NCI-H345 treated with DMSO at 0.1 percent for 48 hours (cell line): ENCODE measurements at regions not wholly inside any gene's neighbourhood (a gene's known extent, or its start where the extent isn't known, plus 50 kb on each side); places are given as distances from the start of the nearest gene placed in this dataset.

ENCODE experiments used
- DNase-seq: peaks from one replicate; lab custom pipeline; 2025; ENCODE audit not compliant: unreplicated experiment; lab: John Stamatoyannopoulos, UW

DNA sequence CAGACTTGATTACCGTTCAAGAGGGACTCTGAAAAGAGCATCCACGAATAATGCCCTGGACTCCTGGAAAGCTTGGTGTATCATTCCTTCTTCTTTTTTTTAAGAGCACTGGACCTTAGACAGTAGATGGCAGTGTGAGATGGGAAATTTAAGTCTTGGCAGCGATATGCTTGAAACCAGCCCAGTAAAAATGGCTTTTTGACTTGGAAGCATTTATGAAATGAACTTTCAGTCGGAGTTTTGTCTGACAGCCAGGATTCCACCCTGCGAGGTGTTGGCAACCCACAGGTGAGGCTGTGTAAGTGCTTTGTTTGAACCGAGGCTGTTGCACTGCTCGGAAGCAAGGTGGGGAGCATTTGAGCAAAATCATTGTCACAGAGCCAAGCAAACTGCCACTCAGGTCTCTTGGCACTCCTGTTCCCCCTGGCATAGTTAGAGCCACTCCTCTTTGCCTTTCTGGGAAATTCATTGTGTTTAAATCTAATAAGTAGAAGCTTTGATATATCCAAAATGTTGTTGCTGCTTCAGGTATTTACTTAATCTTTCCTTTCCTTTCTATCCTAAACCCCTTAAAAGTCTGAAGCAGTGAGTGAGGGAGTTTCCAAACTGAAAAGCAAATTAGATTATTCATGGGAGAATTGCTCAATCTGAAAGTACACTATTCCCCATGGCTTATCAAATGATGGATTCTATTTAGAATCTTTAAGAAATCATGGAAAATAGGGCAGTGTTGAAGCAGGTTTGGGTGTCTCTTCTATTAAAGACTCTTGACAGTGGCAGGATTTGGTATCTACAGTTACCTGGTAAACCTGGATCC, 272.8 kb upstream of the SLC35B3 start:
- no peak for DNase-seq

DNA sequence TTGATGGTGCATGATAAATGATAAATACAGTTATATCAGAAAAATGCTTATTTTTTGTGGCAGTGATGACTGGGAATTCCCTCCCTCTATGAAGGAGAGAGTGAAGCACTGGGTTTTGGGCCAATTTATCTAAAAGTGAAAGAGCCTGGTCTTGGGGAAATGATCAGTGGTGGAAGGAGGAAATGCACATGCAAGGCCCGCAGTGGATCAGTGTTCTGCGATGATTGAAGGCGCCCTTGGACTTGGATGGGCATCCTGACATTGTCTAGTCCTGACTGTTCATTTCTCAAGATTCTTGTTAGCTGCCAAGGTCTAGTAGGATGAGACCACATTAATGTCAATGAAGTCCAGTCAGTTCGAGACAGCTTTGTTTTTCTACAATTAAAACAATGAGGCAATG, 272.0 kb upstream of the SLC35B3 start:
- DNase-seq, result no peak

DNA sequence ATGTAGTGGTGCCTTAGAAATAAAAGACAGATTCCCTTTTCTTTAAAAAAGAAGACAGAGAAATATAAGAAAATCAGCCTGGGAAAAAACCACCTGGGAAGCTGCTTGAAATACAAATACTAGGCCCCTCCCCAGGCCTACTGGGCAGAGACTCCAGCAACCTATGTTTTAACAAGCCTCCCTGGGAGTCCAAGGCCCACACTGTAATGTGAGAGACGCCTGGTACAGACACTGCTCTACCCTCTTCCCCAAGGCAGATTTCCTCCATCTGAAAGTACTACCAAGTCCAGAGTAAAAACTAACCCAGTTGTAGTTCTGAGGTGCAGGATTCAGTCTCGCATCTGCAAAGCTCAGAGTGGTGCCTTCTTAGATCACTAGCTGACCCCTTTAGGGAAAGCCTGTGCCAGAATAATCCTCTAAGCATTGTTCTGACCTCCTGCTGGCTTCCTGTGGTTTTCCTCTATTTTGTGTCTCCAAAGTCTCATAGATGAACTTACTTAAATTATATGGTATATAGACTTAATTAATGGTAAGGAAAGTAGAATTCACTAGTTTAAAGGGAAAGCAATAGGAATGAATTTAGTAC, 270.2 kb upstream of the SLC35B3 start:
- no peak for DNase-seq

DNA sequence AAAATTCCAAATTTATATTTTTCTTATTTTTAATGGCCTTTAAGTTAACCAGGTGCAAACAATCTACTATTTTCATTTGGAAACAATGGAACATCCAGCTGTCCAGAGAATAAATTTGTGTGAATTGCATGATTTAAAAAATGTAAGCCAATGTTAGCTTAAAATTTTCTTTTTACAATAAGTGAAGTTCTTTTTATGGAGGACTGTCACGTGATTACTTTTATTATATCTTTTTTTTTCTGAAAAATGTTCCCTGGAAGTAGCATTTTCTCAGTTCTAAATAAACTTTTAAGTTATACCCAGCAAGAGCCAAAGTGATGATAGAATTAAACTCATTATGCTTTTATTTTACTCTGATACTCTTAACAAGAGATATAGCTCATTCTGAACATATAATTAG, 267.7 kb upstream of the SLC35B3 start:
- DNase-seq, result no peak

DNA sequence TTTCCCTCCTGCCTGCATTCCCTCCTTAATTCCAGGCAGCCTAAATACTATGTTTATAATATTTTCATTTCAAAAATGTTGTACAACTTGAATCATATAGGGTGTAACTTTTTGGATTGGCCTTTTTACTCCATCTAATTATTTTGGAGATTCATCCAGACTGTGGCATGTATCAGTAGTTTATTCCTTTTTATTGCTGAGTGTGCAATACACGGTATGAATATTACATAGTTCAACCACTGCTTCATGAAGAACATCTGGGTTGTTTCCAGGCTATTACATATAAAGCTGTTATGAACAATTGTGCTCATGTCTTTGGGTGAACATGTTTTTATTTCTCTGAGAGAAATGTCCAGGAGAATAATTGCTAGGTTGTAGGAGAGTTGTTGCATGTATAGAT, 253.5 kb upstream of the SLC35B3 start:
- no peak for DNase-seq

DNA sequence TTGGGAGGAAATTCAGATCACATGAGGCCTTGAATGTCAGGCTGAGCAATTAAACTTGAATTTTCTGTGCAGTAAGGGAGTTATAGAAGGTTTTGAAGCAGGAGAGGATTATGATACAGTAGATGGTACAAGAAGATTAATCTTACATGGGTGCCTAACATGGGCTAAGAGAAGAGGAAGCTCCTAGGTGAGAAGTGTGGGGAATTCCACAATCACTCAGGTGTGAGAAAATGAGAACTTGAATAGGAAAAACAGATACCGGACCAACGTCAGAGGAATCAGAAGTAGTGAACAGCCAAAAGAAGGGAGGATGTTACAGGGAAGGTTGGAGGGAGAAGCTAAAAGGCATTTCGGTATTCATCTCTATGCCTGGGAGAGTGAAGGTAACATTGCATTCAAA, 250.7 kb upstream of the SLC35B3 start:
- no peak for DNase-seq

DNA sequence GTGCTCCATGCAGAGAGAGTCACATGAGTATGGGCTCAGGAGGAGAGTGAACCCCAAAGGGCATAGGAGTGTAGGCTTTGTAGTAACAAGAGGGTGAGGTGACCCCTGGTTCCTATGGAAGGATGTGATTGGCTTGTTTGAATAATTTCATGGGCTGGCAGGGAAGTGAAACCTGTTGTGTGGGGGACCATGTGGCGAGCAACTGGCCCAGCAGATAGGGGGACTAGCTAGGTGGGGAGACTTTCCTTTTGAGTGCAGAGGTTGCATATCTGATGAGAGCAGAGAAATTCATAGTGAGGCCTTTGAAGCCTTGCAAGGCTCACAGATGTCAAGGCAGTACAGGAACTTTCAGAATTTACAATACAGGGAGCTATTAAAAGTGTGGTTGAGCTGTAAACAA, 247.9 kb upstream of the SLC35B3 start:
- DNase-seq, result no peak

DNA sequence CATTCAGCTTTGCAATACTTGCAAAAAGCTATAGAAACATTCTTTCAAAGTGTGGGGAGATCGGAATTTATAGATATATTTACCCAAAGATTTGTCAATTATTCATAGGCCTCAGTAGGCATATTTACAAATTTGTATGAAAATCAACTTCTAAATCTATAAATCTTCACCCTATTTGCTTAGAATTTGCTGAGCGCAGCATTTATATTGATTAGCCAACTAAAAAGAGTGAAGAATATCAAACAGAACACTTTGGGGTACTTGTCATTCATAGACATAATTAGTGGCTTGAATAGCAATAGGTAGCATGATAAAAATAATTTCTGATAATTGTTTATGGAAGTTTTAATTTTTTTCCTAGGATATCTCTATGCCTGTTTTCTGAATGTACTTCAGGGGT, 244.5 kb upstream of the SLC35B3 start:
- no peak for DNase-seq

DNA sequence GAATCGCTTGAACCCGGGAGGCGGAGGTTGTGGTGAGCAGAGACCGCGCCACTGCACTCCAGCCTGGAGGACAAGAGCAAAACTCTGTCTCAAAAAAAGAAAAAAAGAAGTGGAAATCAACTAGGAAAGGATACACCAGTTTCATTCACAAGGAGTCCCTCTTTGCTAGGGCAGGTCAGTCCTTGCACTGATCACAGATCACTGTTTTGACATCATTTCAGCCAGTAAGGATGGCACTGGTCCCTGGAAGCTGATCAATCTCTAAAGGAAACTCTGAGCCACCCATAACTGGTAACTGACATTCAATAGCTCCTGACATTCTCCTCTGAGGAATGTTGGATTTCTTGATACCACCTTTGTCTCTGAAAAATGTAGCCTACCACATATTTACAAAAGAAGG, 243.1 kb upstream of the SLC35B3 start:
- no peak for DNase-seq

DNA sequence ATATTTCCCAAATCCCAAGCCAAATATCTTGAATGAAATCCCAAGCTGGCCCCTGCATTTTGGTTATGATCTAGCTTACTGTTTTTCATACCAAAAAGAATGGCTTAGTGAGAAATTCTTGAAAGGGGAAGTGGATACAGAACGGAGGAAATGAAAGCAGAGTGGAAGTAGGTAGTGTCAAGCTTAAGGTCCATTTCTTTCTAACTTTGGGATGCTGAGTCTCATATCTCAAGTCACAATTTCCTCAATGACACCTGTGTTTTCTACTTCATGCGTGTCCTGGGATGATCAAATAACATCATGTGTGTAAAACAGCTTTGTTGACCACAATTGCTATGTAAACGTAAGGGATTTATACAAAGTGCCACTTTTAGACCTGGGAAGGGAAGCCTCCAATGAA, 238.8 kb upstream of the SLC35B3 start:
- DNase-seq, result no peak

DNA sequence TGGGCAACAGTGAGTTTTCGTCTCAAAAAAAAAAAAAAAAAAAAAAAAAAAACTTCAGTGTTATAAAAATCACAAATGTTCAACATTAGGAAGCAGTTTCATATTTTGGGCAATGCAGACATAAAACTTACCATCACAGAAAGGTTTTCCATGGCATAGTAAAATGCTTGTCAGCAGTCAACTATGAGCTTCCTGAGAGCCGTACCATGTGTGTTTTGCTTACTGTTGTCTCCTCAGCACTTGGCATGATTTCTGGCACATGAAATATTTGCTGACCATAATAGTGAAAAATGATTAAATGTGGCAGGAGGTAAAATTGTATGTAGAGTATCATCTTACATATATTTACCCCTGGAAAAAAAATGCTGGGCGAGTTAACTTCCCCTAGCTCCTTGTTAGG, 237.5 kb upstream of the SLC35B3 start:
- DNase-seq, result no peak

DNA sequence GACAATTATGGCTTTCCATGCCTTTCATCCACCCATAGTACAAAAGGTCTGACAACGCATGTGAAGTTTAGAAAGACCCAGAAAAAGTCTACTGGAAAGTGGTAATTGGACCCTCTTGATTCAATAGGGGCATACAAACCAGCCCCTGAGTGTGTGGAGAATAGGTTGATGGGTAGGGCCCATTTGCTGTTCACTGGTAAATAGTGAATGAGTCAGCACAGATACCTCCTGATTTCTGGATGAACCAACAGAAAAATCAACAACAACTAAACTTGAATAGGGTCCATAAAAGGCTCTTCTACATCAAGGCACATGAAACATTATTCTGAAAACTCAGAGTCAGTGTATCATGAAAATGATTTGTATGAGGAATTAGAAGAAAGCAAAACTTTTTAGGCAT, 235.4 kb upstream of the SLC35B3 start:
- no peak for DNase-seq

DNA sequence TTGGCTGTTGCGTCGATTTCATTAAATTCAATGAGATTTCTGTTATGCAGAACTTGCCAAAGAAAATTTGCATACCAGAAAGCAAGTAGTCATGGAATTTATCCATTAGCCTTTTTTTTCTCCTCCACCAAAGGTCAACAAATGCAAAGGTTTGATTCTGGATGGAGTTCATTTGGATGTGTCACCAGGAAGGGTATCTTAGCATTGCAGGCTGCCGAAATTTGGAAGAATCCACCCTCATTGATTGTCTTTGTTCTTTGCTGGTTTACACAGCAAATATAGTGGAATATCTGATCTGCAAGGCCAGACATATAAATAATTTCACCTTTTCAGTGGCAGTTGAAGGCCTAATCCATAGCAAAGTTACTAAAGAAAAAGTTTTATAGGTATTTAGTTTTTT, 229.4 kb upstream of the SLC35B3 start:
- DNase-seq, result no peak

DNA sequence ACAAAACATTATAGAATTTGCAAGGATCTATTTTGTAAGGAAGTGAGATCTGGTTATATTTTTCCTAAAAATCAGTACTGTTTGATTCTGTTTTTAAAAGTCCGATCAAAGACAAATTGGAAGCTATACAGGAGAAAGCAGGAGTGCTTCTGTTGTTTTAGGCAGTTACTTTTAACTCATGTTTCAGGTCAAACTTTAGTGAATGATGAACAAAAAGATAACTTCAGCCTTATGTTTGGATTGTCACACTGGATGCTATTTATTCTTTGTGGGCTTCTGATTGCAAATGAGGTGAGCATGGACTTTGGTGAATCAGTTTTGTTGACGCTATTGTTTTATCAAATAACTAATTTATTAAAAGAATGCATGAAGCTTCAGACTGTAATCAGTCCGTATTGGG, 228.7 kb upstream of the SLC35B3 start:
- DNase-seq, result no peak

DNA sequence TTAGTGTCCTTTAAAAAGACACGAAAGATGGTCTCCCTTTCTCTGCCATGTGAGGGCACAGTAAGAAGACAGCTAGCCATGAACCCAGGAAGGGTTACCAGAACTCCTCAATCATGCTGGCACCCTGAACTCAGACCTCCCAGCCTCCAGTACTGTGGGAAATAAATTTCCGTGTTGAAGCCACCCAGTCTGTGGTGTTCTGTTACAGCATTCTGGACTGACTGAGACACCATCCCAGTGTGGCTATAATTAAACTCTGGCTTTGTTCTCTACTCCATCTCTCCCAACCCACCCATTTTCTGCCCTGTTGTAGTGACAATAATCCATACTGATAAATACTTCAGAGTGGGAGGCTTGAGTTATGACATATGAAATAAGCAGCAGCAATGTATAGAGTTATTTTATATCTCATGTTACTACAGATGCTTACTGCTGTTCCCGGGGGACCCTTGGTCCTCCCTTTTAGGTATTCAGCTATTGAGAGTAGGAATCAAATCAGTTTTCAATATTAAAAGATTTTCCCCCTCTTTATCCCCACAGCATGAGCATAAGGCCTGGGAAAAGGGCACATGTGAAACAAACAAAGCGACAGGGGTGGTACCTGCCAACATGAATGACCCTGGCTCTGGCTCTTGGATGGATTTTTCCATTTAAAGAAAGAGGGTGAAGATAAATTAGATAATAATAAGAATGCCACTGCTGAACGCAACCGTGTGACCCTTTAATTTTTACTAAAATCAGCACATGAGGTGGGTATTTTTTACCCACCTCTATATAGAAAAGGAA, 224.3 kb upstream of the SLC35B3 start:
- no peak for DNase-seq

DNA sequence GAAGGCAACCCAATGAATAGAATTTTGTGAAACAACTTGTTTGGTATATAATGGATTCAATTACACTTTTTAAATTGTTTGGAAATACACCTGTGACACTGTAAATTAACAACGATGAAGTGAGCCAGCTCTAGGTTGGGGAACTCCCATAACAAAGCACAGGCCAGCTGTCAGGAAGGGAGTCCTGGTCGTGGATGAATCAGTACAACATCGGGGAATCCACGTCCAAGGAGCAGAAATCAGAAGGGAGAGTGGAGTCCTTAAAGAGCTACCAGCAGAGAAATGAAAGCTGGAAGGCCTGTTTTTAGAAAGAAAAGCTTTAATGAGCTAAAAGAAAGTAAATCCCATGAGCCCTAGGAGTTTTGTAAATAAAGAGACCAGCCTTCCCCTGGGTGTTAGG, 223.1 kb upstream of the SLC35B3 start:
- no peak for DNase-seq

DNA sequence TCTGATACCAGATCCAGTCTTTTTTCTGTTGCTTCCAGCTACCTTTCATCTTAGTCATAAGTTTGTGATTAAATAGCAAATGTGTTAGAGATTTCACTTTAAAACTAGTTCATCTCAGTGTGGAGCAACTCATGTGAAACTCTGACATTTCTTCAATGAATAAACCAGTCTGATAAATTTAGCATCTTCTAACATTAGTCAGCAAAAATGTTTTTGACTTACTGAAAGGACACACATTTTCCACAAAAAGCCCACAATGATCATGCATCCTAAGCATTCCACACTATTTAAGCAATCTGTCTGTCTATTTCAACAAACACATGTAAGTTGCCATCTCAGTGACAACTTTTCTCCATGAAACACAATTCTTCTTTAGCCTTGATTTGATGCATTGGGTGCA, 222.2 kb upstream of the SLC35B3 start:
- DNase-seq, result no peak

DNA sequence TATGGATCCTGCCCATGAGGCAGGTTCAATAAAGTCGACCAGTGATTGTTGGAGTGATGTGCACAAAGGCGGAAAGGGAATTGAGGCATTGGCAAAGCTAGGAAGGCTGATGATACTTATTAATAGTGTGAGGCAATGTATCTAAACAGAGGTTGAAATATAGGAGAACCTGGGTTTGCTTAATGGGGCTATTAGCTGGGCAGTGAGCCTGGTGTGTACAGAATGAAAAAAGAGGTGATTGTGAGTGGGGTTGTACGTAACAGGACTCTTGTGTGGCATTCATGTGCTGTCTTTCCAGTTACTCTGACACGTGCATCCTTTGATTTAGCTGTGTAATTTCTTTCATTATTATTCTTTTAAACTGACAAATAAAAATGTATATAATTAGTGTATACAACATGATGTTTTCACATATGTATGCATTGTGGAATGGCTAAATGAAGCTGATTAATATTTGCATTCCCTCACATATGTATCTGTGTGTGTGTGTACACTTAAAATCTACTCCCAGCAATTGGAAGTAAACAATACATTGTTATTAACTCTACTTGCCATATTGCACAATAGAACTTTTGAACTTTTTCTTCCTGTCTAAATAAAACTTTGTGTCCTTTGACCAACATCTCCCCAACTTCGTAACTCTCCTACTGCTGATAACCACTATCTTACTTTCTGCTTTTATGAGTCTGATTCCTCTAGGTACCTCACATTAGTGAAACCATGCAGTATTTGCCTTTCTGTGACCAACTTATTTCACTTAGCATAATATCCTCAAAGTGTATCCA, 220.5 kb upstream of the SLC35B3 start:
- DNase-seq, result no peak

DNA sequence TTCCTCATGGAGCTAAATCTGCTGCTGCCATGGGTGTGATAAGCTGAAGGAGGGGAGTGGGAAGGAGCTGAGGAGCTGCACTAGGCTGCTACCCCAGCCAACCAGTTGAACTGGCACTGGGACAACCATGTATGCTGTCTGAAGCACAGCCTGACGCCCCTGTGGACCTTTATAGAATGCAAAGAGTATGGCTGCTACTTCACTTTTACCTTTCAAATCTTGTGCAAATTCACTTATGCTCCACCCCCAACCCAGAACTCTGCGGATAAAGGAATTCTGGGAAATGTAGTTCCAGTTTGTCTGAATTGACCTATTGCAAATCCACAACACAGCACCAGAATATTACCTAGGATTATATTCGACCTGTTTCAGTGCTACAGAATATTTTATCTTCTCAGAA, 217.4 kb upstream of the SLC35B3 start:
- DNase-seq, result no peak

DNA sequence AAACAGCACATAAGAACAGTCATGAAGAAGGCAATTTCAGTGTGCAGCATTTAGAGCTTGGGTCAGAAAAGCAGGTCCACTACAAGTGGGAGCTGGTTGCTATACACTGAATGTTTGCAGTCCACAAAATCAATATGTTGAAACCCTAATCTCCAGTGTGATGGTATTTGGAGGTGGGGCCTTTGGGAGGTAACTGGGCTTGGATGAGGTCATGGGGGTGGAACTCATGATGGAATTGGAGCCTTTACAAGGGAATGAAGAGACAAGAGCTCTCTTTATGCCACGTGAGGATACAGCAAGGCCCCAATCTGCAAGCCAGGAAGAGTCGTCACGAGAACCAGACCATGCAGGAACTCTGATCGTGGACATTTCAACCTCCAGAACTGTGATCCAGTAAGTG, 216.7 kb upstream of the SLC35B3 start:
- DNase-seq, result no peak

DNA sequence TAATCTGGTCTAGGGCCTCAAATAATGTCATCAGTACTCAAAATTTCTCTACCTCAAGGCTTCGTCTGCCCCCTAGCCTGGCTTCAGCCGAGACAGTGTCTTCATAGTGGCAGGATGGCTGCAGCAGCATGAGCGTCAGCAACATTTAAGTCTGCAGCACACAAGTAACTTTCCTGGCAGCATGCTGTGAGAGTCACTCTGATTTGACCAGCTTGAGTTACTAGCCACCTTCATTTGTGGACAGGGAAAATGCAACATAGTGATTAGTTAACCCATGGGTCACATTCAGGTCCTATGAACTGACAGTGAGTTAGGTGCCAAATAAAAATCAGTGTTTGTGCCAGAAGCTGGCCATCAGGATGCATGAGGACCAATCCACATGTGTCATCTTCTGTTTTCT, 209.9 kb upstream of the SLC35B3 start:
- DNase-seq, result no peak
